Daoy (cell line): ENCODE measurements at regions not wholly inside any gene's neighbourhood (a gene's known extent, or its start where the extent isn't known, plus 50 kb on each side); places are given as distances from the start of the nearest gene placed in this dataset.

Experiments
- DNase-seq: peaks from one replicate; pipeline ENCODE4 v3.0.0-alpha.2; 2015; ENCODE audit warnings: low read depth

DNA sequence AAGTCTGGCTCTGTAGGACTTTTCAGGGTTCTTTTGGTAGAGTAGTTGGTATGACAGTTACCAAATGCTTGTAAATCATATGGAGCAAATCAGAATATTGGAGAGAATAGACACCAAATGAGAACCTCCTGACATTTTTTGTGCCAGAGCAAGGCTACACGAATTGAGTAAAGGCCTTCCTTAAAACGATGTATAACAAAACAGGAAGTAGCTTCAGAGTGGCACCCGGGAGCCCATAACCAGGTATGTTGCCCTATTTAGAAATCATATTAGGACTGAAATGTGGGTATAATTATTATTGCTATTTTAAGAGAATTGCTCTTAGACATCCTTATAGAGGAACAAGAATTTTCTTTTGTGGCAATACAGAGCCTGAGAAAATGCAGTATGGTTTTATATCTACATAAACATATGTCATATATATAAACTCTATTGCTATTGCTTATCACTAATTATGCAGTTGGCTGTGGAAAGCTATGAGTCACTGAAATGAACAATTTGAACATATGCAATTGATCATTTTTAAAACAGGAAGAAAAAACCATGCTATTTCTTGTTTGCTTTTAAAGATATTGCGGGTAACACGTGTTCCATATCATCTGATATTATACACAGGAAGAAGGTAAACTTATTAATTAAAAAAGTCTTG, 197.4 kb upstream of the MTPN start:
- no peak for DNase-seq

GRCh38 chr7:136173874-136174273, 196.7 kb upstream of the MTPN start:
- DNase-seq: no peak

GRCh38 chr7:136171233-136171632, 194.1 kb upstream of the MTPN start:
- no peak for DNase-seq

DNA sequence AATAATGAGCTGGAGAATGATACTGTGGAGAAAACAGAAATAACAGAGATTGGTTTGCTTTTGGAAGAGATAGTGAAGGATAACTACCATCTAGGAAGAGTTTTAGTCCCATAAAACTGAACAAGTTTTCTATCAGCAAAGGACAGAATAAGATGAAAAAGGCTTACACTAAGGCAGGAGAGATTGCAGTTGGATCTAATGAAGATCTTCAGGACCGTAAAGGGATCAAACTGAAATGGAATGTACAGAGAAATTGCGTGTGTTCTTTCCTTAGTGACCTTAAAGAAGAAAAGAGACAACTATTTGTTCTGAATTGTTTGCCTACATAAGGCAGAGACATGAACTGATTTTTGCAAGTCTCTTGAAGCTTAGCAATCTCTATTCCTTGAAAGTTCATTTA, 191.7 kb upstream of the MTPN start:
- DNase-seq: no peak

- no peak for DNase-seq
These were observed 190.8 kb upstream of the MTPN start for GRCh38 chr7:136167991-136168390.

DNA sequence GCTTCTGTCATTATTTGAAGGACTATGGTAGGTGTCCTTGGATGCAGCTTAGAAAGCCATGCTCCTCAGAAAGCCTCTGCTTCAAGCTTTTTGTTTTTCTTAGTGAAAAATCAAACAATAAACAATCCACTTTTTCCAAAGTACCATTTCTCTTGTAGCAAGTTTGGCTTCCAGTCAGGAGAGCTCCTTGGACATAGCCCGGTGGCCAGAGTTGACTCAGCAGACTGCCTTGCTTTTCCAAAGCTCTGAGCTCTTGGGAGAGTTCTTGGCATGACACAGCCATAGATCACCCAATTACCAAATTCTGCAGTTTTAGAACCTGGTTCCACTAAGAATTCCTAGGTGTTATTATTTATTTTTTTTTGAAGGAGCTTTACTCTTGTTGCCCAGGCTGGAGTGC, 189.4 kb upstream of the MTPN start:
- no peak for DNase-seq

DNA sequence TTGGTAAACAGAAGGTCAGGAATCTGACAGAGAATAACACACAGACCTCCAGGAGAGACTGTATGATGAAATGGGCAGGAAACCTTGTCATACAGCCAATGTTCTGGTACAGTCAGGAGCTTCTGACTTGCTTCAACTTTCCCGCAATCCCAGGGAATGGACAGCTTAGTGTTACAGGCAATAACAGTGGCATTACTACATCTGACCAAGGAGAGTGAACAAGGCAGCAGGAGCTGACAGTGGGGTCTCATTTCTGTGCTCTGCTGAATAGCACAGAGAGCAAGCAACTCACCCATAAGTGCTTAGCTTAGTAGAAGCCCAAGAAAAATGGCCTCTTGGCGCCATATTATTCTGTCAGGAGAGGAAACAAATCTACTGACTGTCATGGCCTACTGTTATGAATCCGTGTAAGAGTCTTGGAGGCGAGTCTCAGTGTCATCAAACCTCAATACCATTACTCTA, 186.2 kb upstream of the MTPN start:
- DNase-seq: no peak

- DNase-seq: no peak
These were observed 173.2 kb upstream of the MTPN start for GRCh38 chr7:136150311-136150710.

DNA sequence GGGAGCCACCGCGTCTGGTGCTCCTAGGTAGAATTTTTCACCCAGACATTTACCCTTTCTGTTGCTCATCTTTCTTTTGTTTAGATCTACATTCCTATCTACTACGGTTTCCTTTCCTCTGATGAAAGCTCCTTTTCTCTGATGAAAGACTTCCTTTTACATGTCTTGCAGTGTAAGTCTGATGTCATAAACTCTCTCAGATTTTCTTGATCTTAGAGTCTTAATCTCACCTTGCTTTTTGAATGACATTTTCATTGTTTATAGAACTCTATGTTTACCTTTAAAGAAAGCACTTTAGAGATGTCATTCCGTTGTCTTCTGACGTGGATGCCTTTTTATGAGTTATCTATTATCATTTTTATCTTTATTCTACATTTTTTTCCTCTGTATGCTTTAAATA, 171.8 kb upstream of the MTPN start:
- DNase-seq: no peak

- no peak for DNase-seq
These were observed 169.8 kb upstream of the MTPN start for GRCh38 chr7:136146925-136147324.

- no peak for DNase-seq
These were observed 167.0 kb upstream of the MTPN start for GRCh38 chr7:136144182-136144581.

DNA sequence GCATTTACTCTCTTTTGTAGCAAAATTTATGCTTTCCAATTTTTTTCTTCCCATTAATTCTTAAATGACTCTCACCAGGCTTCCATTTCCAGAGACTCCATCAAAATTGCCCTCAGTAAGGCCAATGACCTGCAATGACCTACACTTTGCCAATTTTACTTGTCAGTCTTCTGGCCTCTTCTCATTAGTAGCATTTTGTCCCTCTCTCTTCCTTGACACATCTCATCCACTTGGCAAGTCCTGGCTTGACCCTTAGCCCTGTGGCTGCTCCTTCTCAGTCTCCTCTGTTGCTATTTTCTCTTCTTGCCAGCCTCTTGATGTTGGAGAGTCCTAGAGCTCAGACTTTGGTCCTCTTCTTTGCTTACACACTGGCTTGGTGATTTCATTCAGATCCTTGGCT, 166.1 kb upstream of the MTPN start:
- DNase-seq: no peak

- no peak for DNase-seq
These were observed 165.4 kb upstream of the MTPN start for GRCh38 chr7:136142583-136142982.

- no peak for DNase-seq
These were observed 163.3 kb upstream of the MTPN start for GRCh38 chr7:136140469-136140868.

- no peak for DNase-seq
These were observed 162.3 kb upstream of the MTPN start for GRCh38 chr7:136139417-136139816.

- DNase-seq: no peak
These were observed 161.8 kb upstream of the MTPN start for GRCh38 chr7:136138991-136139390.

- no peak for DNase-seq
These were observed 159.8 kb upstream of the MTPN start for GRCh38 chr7:136136906-136137454.

DNA sequence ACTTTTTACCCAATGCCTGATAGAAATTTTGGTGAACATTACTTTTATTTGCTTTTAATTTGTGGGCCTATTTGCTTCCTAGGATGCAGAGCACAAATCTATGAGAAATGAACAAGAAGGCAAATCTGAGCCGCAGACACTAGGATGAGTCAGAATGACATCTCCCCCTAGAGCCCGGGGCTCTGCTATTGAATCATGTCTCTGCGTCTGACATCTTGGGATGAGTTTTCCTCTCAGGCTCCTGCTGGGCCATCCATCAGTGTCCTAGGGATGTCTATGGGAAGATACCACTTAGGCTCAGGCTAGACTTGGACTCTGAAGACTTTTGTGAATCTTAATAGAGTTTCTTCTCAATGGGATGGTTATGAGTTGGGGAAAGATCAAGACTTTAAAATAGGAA, 157.3 kb upstream of the MTPN start:
- DNase-seq: no peak

DNA sequence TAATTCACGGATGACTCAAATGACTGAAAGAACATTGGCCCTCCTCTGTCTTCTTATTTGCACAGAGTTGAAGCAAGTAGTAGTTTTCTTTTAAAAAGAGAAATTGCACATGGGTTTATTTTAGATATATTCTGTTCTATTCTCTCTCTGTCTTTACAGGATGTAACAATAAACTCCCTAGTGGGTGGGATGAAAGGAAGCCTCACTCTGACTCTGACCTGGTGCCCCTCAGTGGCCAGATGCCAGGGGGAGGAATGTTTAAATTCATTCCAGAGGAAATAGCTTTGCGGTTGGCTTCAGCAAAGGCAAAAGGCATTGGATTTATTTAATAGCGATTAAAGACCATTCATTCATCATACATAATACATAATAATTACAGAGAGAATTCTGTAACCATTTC, 156.4 kb upstream of the MTPN start:
- DNase-seq: no peak

DNA sequence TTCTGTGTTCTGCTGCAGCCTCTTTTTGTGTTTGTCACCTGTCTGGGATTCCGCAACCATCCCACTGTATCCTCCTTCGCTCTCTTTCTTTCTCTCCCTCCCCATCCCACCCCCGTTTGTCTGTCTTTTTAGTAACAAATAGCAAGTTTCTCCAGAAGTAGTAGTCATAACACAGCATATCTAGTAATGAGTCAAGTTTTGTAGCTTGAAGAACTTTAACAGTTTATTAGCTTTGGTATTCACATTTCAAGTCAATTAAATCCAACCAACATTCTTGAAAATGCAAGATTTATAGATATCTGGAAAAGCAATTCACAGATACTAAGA, 154.1 kb upstream of the MTPN start:
- DNase-seq: no peak

DNA sequence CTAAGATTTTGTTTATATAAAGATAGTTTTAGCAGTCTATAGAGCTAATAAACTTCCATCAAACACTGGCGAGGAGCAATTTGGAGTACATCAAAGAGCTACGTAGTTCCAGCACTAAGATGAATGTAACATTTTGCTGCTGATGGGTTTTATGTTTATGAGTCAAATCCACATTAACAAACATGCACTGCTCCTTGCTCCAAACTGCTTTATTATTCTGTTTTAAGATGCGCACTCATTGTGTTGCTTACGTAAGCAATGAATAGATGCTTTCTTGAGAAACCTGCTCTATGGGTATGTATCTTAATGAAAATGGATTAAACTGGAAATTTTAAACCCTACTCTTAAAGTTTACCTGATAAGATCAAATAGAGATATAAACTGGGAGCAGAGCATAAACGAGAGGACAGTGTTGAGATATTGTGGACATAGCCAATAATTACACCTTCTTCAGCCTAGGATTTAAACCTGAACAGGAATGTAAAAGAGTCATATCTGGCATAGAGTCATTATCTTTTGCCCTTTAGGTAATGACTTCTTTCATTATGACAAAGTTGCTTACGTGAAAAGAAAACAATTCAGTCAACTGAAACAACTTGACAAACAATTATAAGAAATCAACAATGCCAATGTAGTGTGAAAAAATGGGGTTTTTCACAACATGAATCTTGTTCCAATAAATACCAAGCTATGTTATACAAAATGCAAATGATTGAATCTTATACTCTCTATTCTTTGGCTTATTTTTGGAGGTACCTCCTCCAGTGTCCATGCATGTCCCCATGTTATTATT, 153.5 kb upstream of the MTPN start:
- DNase-seq: no peak

DNA sequence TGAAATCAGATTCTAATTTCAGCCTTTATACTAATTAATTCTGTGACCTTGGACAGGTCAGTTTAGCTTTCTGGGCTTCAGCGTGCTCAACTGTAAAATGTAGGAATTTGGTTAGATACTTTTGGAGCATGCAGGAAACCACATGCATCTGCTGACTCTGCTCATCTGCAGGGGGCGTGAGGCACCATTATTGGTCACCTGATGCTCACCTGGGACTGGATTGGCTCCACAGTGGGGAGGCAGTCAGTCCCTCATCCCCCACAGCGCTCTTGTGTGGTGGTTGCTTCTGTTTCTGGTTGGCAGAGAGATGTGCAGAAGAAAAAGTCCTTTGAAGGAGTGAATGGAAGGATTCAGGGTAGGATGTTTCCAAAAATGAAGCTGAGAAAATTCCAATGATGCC, 150.9 kb upstream of the MTPN start:
- DNase-seq: no peak

GRCh38 chr7:136123352-136123751, 146.2 kb upstream of the MTPN start:
- no peak for DNase-seq
